HCT116 (cell line): ENCODE measurements at regions not wholly inside any gene's neighbourhood (a gene's known extent, or its start where the extent isn't known, plus 50 kb on each side); places are given as distances from the start of the nearest gene placed in this dataset.

ENCODE experiments used
- ATAC-seq: fragments of 200-7000 bp; cut with Tn5 transposase; 2 replicates; pipeline ENCODE4 v1.9.1; 2020; ENCODE audit warnings: mild to moderate bottlenecking, moderate library complexity
- BruUV-seq: library from RNA; stranded (reverse); fragments of 400-500 nt; replicated peaks from 2 replicates; lab custom pipeline; 2021; lab: Mats Ljungman, UMichigan
- CTCF ChIA-PET: fragments of 300-600 bp; sonication (Branson Sonifier 250); formaldehyde crosslinking; loops from one replicate; lab custom pipeline; 2021; ENCODE audit warnings: antibody characterized with exemption; lab: Charles Lee
- POLR2A ChIA-PET: fragments of 300-600, 350-600 bp; sonication (Branson Sonifier 250); formaldehyde crosslinking; loops from one replicate; lab custom pipeline; 2021; ENCODE audit warnings: antibody characterized with exemption; lab: Charles Lee
- RAD21 ChIA-PET, 2 experiments: fragments of 300-600 bp; sonication (Branson Sonifier 250); formaldehyde crosslinking; loops; one replicate each; lab custom pipeline; 2023; ENCODE audit warnings: low total read pairs in 2 of 2; ENCODE audit not compliant: uncharacterized antibody in 2 of 2, unreplicated experiment in 2 of 2, low non-redundant PET in 1 of 2; lab: Charles Lee
- DNase-seq: peaks from one replicate; pipeline ENCODE4 v3.0.0-alpha.2; 2010; ENCODE audit warnings: low read depth, low spot score
- H2AFZ ChIP-seq: fragments of 200-600 bp; shearing (Covaris generic), sonication (generic); 2 replicates; pipeline ENCODE4 v1.6.1; 2017; ENCODE audit warnings: low read depth, mixed run types, mixed read lengths, antibody characterized with exemption, low read length; ENCODE audit not compliant: poor library complexity, severe bottlenecking
- H3K27ac ChIP-seq: 2 replicates; pipeline ENCODE4 v1.5.1; 2012; ENCODE audit warnings: low read depth, low read length
- H3K27me3 ChIP-seq: fragments of 200-600 bp; sonication (generic); 2 replicates; pipeline ENCODE4 v1.6.1; 2016; ENCODE audit warnings: mixed run types, low read length, mixed read lengths; ENCODE audit not compliant: insufficient read depth
- H3K36me3 ChIP-seq, 2 experiments: fragments of 200-500 bp in 1 of 2; fragments of 200-600 bp in 1 of 2; sonication (Bioruptor generic) in 1 of 2; sonication (generic) in 1 of 2; 2 replicates each; pipeline versions ENCODE4 v1.5.1 to v1.6.1; 2014 to 2016; ENCODE audit warnings: low read length in 2 of 2, inconsistent platforms in 1 of 2, mixed read lengths in 1 of 2, mixed run types in 1 of 2; ENCODE audit not compliant: insufficient read depth in 2 of 2, control insufficient read depth in 1 of 2
- H3K4me1 ChIP-seq, 2 experiments: fragments of 200-600 bp in 1 of 2; sonication (generic) in 1 of 2; 2 replicates each; pipeline versions ENCODE4 v1.5.1 to v1.6.1; 2012 to 2017; ENCODE audit warnings: low read length in 2 of 2, inconsistent platforms in 1 of 2, mild to moderate bottlenecking in 1 of 2, mixed read lengths in 1 of 2, mixed run types in 1 of 2, moderate library complexity in 1 of 2; ENCODE audit not compliant: insufficient read depth in 2 of 2, control insufficient read depth in 1 of 2
- H3K4me2 ChIP-seq: fragments of 200-600 bp; sonication (generic); 2 replicates; pipeline ENCODE4 v1.6.1; 2017; ENCODE audit warnings: mixed run types, low read length, mixed read lengths
- H3K4me3 ChIP-seq, 2 experiments: fragments of 200-600 bp in 1 of 2; sonication (generic) in 1 of 2; replicated peaks in 1 of 2; 2 replicates each; pipeline ENCODE4 v1.5.1; 2011 to 2016; ENCODE audit warnings: low read length in 2 of 2, control low read depth in 1 of 2, low read depth in 1 of 2, mild to moderate bottlenecking in 1 of 2, mixed read lengths in 1 of 2, mixed run types in 1 of 2
- H3K79me2 ChIP-seq: fragments of 200-600 bp; sonication (generic); 2 replicates; pipeline ENCODE4 v1.6.1; 2017; ENCODE audit warnings: mild to moderate bottlenecking, mixed run types, low read length, moderate library complexity, mixed read lengths; ENCODE audit not compliant: insufficient read depth
- H3K9ac ChIP-seq: fragments of 200-600 bp; sonication (generic); 2 replicates; pipeline ENCODE4 v1.6.1; 2016; ENCODE audit warnings: low read length, mixed read lengths
- H3K9me2 ChIP-seq: fragments of 200-600 bp; sonication (generic), shearing (Covaris generic); 2 replicates; pipeline ENCODE4 v1.6.1; 2017; ENCODE audit warnings: mixed run types, mild to moderate bottlenecking, moderate library complexity; ENCODE audit not compliant: insufficient read depth
- H3K9me3 ChIP-seq, 2 experiments: fragments of 200-500 bp in 1 of 2; fragments of 200-600 bp in 1 of 2; sonication (Bioruptor generic) in 1 of 2; sonication (generic) in 1 of 2; 2 replicates each; pipeline ENCODE4 v1.6.1; 2014 to 2017; ENCODE audit warnings: low read length in 2 of 2, mixed read lengths in 2 of 2, inconsistent platforms in 1 of 2, low read depth in 1 of 2, mild to moderate bottlenecking in 1 of 2, mixed run types in 1 of 2, moderate library complexity in 1 of 2; ENCODE audit not compliant: control insufficient read depth in 1 of 2, insufficient read depth in 1 of 2
- H4K20me1 ChIP-seq: fragments of 200-600 bp; sonication (generic), shearing (Covaris generic); 2 replicates; pipeline ENCODE4 v1.6.1; 2017; ENCODE audit warnings: mixed run types, mild to moderate bottlenecking, moderate library complexity; ENCODE audit not compliant: insufficient read depth
- CBX3 ChIP-seq: IDR thresholded peaks from 2 replicates; pipeline ENCODE4 v1.6.1; 2012; ENCODE audit warnings: low read depth
- CEBPB ChIP-seq: IDR thresholded peaks from 2 replicates; pipeline ENCODE4 v1.6.1; 2012; ENCODE audit warnings: low read depth
- ELF1 ChIP-seq: IDR thresholded peaks from 2 replicates; pipeline ENCODE4 v1.6.1; 2012; ENCODE audit warnings: low read depth, borderline replicate concordance
- EZH2 ChIP-seq: fragments of 200-600 bp; sonication (generic); IDR thresholded peaks from 2 replicates; pipeline ENCODE4 v1.6.1; 2017; ENCODE audit warnings: antibody characterized with exemption, mixed run types
- FOSL1 ChIP-seq: IDR thresholded peaks from 2 replicates; pipeline ENCODE4 v1.6.1; 2012; ENCODE audit warnings: low read depth
- POLR2AphosphoS5 ChIP-seq: IDR thresholded peaks from 2 replicates; pipeline ENCODE4 v1.6.1; 2011; ENCODE audit warnings: mild to moderate bottlenecking, low read depth, low read length, moderate library complexity
- RAD21 ChIP-seq: IDR thresholded peaks from 2 replicates; pipeline ENCODE4 v1.6.1; 2012; ENCODE audit warnings: low read depth, mild to moderate bottlenecking
- SP1 ChIP-seq: IDR thresholded peaks from 2 replicates; pipeline ENCODE4 v1.6.1; 2012; ENCODE audit warnings: low read depth
- TCF7L2 ChIP-seq: IDR thresholded peaks from 2 replicates; pipeline ENCODE4 v1.7.0; 2011; ENCODE audit warnings: borderline replicate concordance, inconsistent platforms; ENCODE audit not compliant: insufficient read depth, insufficient read length; ENCODE audit errors: extremely low read depth
- YY1 ChIP-seq: IDR thresholded peaks from 2 replicates; pipeline ENCODE4 v1.6.1; 2011; ENCODE audit warnings: low read length, low read depth, moderate library complexity, mild to moderate bottlenecking; ENCODE audit not compliant: insufficient replicate concordance; ENCODE audit errors: extremely low read depth
- ZFX ChIP-seq: fragments of 450-650 bp; IDR thresholded peaks from 2 replicates; pipeline ENCODE4 v1.6.1; 2017
- ZNF274 ChIP-seq: fragments of 200-500 bp; sonication (Bioruptor generic); IDR thresholded peaks from 2 replicates; pipeline ENCODE4 v1.6.1; 2014; ENCODE audit warnings: mild to moderate bottlenecking, low read depth, low read length, inconsistent platforms
- intact Hi-C: fragments of 100-400 bp; cut with micrococcal nuclease; formaldehyde crosslinking; loops from 2 replicates; pipeline ENCODE4 v1.10.0; 2022
- TF ChIP-seq, protein P1 (sequence below): IDR thresholded peaks from 2 replicates; pipeline ENCODE4 v1.6.1; 2012
- TF ChIP-seq, protein P2 (sequence below): IDR thresholded peaks from 2 replicates; pipeline ENCODE4 v1.6.1; 2012
- TF ChIP-seq, protein P3 (sequence below): IDR thresholded peaks from 2 replicates; pipeline ENCODE4 v1.6.1; 2012; ENCODE audit warnings: low read depth
- TF ChIP-seq, protein P4 (sequence below): IDR thresholded peaks from 2 replicates; pipeline ENCODE4 v1.6.1; 2011; ENCODE audit warnings: mild to moderate bottlenecking, low read length, moderate library complexity; ENCODE audit not compliant: insufficient replicate concordance; ENCODE audit errors: extremely low read depth

DNA sequence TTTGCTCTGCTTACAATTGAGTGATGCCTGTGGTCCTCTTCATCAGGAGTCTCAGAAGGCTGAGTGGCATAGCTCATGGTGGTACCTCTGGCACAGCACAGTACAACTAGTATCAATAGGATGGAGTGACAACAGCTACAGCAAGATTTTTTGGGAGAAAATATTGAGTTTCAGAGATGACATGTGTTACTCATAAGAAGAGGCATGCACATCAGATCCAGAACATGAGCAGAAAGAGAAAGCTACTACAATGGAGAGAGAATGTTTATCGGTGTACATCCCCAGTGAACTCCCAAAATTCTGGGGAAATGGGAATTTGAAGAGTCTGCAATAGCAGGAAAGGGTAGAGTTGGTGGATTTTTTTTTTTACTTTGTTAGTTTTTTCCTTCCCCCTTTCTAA lies 130.5 kb upstream of the MB21D2 start:
- no peak overlapping the region for H2AFZ ChIP-seq
- no peaks in the 10 kb centered on the region for H3K9me3 ChIP-seq
- no peak overlapping the region for H3K4me3 ChIP-seq
- TF ChIP-seq CEBPB (no peak), ZFX (no peak), EZH2 (no peak)
- H3K27ac ChIP-seq = no peak overlapping the region
- H3K27me3 ChIP-seq = peaks cover 41% of the 10 kb centered on the region
- ATAC-seq (no peak), DNase-seq (no peak)
- no TSS peak for BruUV-seq
- CTCF ChIA-PET = no interaction called here
- H3K36me3 ChIP-seq = no peaks in the 10 kb centered on the region
- no peaks in the 10 kb centered on the region for H3K79me2 ChIP-seq
- H3K4me1 ChIP-seq = no peaks in the 10 kb centered on the region
- intact Hi-C loops = loop anchor here (10.0 kb wide), 1 partner anchor 583 kb away; no protein-coding TSS in a partner anchor
- POLR2A ChIA-PET = no interaction called here
- H3K9me2 ChIP-seq = no peaks in the 10 kb centered on the region
- no peak overlapping the region for H3K4me2 ChIP-seq
- RAD21 ChIA-PET = no interaction called here
- no peak overlapping the region for H3K9ac ChIP-seq
- no peaks in the 10 kb centered on the region for H4K20me1 ChIP-seq

DNA sequence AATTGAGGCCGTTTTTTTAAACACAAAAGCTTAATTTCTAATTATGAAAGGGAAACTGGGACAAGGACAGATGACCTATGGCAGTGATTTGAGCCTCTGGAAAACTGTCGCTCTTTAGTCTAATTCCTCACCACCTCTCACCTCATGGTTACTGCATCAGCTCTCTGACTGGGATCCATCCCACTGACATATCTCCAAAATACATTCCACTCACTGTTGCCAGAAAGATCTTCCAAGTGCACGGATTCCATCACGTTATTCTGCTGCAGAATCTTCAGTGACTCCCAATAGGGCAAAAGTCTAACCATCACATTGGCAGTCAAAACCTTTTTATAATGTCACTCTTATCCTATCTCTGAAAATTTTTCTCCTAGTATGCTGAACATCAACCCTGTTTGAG lies 132.3 kb upstream of the MB21D2 start:
- CTCF ChIA-PET = no interaction called here
- DNase-seq = no peak
- Histone ChIP-seq H3K9me2 (no peaks in the 10 kb centered on the region), H3K9ac (no peak overlapping the region), H3K9me3 (no peaks in the 10 kb centered on the region), H3K27ac (no peak overlapping the region), H3K4me3 (no peak overlapping the region), H2AFZ (no peak overlapping the region), H3K36me3 (no peaks in the 10 kb centered on the region), H3K4me2 (no peak overlapping the region), H3K79me2 (no peaks in the 10 kb centered on the region), H3K27me3 (peaks cover 51% of the 10 kb centered on the region), H4K20me1 (no peaks in the 10 kb centered on the region), H3K4me1 (no peaks in the 10 kb centered on the region)
- RAD21 ChIA-PET = no interaction called here
- intact Hi-C loops = loop anchor here (10.0 kb wide), 1 partner anchor 585 kb away; no protein-coding TSS in a partner anchor
- no TSS peak for BruUV-seq
- POLR2A ChIA-PET = no interaction called here
- no peak for ATAC-seq
- TF ChIP-seq, protein P1, sequence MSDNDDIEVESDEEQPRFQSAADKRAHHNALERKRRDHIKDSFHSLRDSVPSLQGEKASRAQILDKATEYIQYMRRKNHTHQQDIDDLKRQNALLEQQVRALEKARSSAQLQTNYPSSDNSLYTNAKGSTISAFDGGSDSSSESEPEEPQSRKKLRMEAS = no peak
- no peak for TF ChIP-seq FOSL1
- TF ChIP-seq CEBPB = no peak
- TF ChIP-seq, protein P2, sequence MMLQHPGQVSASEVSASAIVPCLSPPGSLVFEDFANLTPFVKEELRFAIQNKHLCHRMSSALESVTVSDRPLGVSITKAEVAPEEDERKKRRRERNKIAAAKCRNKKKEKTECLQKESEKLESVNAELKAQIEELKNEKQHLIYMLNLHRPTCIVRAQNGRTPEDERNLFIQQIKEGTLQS = no peak
- no peak for TF ChIP-seq YY1
- TF ChIP-seq, protein P3, sequence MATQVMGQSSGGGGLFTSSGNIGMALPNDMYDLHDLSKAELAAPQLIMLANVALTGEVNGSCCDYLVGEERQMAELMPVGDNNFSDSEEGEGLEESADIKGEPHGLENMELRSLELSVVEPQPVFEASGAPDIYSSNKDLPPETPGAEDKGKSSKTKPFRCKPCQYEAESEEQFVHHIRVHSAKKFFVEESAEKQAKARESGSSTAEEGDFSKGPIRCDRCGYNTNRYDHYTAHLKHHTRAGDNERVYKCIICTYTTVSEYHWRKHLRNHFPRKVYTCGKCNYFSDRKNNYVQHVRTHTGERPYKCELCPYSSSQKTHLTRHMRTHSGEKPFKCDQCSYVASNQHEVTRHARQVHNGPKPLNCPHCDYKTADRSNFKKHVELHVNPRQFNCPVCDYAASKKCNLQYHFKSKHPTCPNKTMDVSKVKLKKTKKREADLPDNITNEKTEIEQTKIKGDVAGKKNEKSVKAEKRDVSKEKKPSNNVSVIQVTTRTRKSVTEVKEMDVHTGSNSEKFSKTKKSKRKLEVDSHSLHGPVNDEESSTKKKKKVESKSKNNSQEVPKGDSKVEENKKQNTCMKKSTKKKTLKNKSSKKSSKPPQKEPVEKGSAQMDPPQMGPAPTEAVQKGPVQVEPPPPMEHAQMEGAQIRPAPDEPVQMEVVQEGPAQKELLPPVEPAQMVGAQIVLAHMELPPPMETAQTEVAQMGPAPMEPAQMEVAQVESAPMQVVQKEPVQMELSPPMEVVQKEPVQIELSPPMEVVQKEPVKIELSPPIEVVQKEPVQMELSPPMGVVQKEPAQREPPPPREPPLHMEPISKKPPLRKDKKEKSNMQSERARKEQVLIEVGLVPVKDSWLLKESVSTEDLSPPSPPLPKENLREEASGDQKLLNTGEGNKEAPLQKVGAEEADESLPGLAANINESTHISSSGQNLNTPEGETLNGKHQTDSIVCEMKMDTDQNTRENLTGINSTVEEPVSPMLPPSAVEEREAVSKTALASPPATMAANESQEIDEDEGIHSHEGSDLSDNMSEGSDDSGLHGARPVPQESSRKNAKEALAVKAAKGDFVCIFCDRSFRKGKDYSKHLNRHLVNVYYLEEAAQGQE = no peak
- no peak for TF ChIP-seq TCF7L2
- TF ChIP-seq, protein P4, sequence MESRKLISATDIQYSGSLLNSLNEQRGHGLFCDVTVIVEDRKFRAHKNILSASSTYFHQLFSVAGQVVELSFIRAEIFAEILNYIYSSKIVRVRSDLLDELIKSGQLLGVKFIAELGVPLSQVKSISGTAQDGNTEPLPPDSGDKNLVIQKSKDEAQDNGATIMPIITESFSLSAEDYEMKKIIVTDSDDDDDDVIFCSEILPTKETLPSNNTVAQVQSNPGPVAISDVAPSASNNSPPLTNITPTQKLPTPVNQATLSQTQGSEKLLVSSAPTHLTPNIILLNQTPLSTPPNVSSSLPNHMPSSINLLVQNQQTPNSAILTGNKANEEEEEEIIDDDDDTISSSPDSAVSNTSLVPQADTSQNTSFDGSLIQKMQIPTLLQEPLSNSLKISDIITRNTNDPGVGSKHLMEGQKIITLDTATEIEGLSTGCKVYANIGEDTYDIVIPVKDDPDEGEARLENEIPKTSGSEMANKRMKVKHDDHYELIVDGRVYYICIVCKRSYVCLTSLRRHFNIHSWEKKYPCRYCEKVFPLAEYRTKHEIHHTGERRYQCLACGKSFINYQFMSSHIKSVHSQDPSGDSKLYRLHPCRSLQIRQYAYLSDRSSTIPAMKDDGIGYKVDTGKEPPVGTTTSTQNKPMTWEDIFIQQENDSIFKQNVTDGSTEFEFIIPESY = no peak
- no peak for TF ChIP-seq RAD21
- no peak for TF ChIP-seq ZFX
- no peak for TF ChIP-seq POLR2AphosphoS5
- no peak for TF ChIP-seq ZNF274
- TF ChIP-seq CBX3 = no peak
- no peak for TF ChIP-seq SP1
- TF ChIP-seq ELF1 = no peak
